Mesendoderm (in vitro differentiated cells): ENCODE measurements at regions not wholly inside any gene's neighbourhood (a gene's known extent, or its start where the extent isn't known, plus 50 kb on each side); places are given as distances from the start of the nearest gene placed in this dataset.
"Not testable (repeated sequence)": the region's sequence is repeated elsewhere in the genome, so short reads cannot be mapped to it uniquely, and the experiment has no call there.

Source experiments
- DNase-seq: peaks from one replicate; pipeline ENCODE4 v3.0.0; 2013
- H2AK5ac ChIP-seq: 2 replicates; pipeline ENCODE4 v1.6.1; 2013; ENCODE audit warnings: low read length, inconsistent platforms
- H2BK120ac ChIP-seq: 2 replicates; pipeline ENCODE4 v1.6.1; 2013; ENCODE audit warnings: low read depth, mild to moderate bottlenecking, low read length, moderate library complexity, mixed read lengths
- H2BK15ac ChIP-seq: replicated peaks from 2 replicates; pipeline ENCODE4 v1.6.1; 2013; ENCODE audit warnings: low read depth, mild to moderate bottlenecking, moderate library complexity
- H2BK5ac ChIP-seq: 2 replicates; pipeline ENCODE4 v1.6.1; 2013; ENCODE audit warnings: low read length, inconsistent platforms
- H3K18ac ChIP-seq: 2 replicates; pipeline ENCODE4 v1.6.1; 2013; ENCODE audit warnings: mild to moderate bottlenecking, low read length, mixed read lengths
- H3K23ac ChIP-seq: one replicate; pipeline ENCODE4 v1.6.1; 2013; ENCODE audit warnings: low read length
- H3K27ac ChIP-seq: 2 replicates; pipeline ENCODE4 v1.5.1; 2013; ENCODE audit warnings: low read depth, mild to moderate bottlenecking, inconsistent platforms, low read length, moderate library complexity
- H3K27me3 ChIP-seq: 2 replicates; pipeline ENCODE4 v1.6.1; 2013; ENCODE audit warnings: low read length, control low read depth, mild to moderate bottlenecking, inconsistent platforms; ENCODE audit not compliant: insufficient read depth, poor library complexity
- H3K36me3 ChIP-seq: 2 replicates; pipeline ENCODE4 v1.6.1; 2013; ENCODE audit warnings: low read length, inconsistent platforms; ENCODE audit not compliant: control insufficient read depth, insufficient read depth
- H3K4ac ChIP-seq: one replicate; pipeline ENCODE4 v1.6.1; 2013; ENCODE audit warnings: low read depth, mild to moderate bottlenecking, low read length, moderate library complexity
- H3K4me1 ChIP-seq: 2 replicates; pipeline ENCODE4 v1.6.1; 2013; ENCODE audit warnings: low read depth, low read length, inconsistent platforms; ENCODE audit not compliant: control insufficient read depth
- H3K4me2 ChIP-seq: 2 replicates; pipeline ENCODE4 v1.6.1; 2013; ENCODE audit warnings: low read length
- H3K4me3 ChIP-seq: 2 replicates; pipeline ENCODE4 v1.5.1; 2013; ENCODE audit warnings: mild to moderate bottlenecking, low read length
- H3K56ac ChIP-seq: one replicate; pipeline ENCODE4 v1.6.1; 2013; ENCODE audit warnings: low read length
- H3K79me1 ChIP-seq: 2 replicates; pipeline ENCODE4 v1.6.1; 2013; ENCODE audit warnings: low read length, inconsistent platforms
- H3K79me2 ChIP-seq: 2 replicates; pipeline ENCODE4 v1.6.1; 2013; ENCODE audit warnings: mild to moderate bottlenecking, low read length; ENCODE audit not compliant: control insufficient read depth, insufficient read depth
- H3K9ac ChIP-seq: 2 replicates; pipeline ENCODE4 v1.6.1; 2013; ENCODE audit warnings: low read length, inconsistent platforms
- H4K5ac ChIP-seq: one replicate; pipeline ENCODE4 v1.6.1; 2013; ENCODE audit warnings: low read length
- H4K8ac ChIP-seq: one replicate; pipeline ENCODE4 v1.6.1; 2013; ENCODE audit warnings: low read depth, mild to moderate bottlenecking, control low read depth, low read length, moderate library complexity
- WGBS: extraction: QIAGEN DNeasy Blood & Tissue Kit; methylation state at CpG from one replicate; pipeline ENCODE4 v1.1.7; 2013; ENCODE audit warnings: low lambda C conversion rate, missing lambda C conversion rate; ENCODE audit not compliant: insufficient coverage; ENCODE audit errors: extremely low coverage; 5-methylcytosine and 5-hydroxymethylcytosine counted together

DNA sequence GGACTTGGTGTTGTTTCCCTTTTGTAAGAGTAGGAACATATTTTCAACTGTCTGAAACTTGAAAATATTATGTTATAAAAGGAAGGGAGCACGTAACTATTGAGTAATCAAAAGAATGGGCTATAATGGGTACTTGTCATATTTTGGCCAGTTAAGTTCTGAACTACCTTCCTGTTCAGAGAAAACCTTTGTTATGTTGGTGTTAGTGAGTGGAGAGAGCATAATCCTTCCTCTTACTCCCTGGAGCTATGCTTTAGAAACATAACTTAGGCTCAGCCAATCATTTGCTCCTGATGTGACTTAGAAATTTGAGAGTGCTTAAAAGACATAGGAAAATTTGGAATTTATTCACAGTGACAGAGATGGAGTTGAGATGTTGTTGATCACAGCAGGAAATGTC, 482.5 kb upstream of the SPRY2 start:
- H3K23ac ChIP-seq, result no peak overlapping the region
- no peak overlapping the region for H3K56ac ChIP-seq
- H4K5ac ChIP-seq, result no peak overlapping the region
- H2BK5ac ChIP-seq, result no peak overlapping the region
- H2BK15ac ChIP-seq, result no peak overlapping the region
- no peak overlapping the region for H3K18ac ChIP-seq
- H3K4me2 ChIP-seq, result no peak overlapping the region
- no peak overlapping the region for H3K4me3 ChIP-seq
- H3K79me2 ChIP-seq, result no peaks in the 10 kb centered on the region
- no peak overlapping the region for H2BK120ac ChIP-seq
- no peak overlapping the region for H3K4ac ChIP-seq
- no peaks in the 10 kb centered on the region for H3K79me1 ChIP-seq
- H2AK5ac ChIP-seq, result no peak overlapping the region
- no peak for DNase-seq
- H4K8ac ChIP-seq, result no peak overlapping the region
- H3K9ac ChIP-seq, result no peak overlapping the region
- no peaks in the 10 kb centered on the region for H3K4me1 ChIP-seq
- no CpG with 5 or more reads among the region's 1 CpG for whole genome bisulfite sequencing
- H3K27ac ChIP-seq, result no peak overlapping the region
- no peaks in the 10 kb centered on the region for H3K27me3 ChIP-seq
- H3K36me3 ChIP-seq, result no peaks in the 10 kb centered on the region

DNA sequence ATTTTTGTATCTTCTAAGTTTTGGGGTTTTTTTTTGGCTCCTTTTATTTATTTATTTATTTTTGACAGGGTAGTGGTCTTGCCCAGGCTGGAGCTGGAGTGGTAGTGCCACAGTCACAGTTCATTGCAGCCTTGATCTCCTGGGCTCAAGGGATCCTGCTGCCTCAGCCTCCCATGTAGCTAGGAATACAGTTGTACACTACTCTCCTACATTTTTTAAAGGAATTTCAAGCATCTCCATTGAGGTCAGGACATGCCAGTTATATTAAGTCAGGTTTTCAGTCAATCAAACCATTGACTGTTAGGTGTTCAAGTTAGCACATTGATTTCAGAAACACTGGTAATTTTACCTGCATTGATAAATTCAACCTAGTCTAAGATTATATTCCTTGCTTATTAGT, 480.5 kb upstream of the SPRY2 start:
- Histone ChIP-seq H2AK5ac (no peak overlapping the region), H3K27me3 (no peaks in the 10 kb centered on the region), H3K4me2 (no peak overlapping the region), H3K18ac (no peak overlapping the region), H3K79me2 (no peaks in the 10 kb centered on the region), H3K4ac (no peak overlapping the region), H2BK120ac (no peak overlapping the region), H3K27ac (no peak overlapping the region), H3K23ac (no peak overlapping the region), H3K36me3 (no peaks in the 10 kb centered on the region), H3K4me1 (no peaks in the 10 kb centered on the region), H2BK15ac (no peak overlapping the region), H3K4me3 (no peak overlapping the region), H3K9ac (no peak overlapping the region), H4K5ac (no peak overlapping the region), H3K79me1 (no peaks in the 10 kb centered on the region), H4K8ac (no peak overlapping the region), H3K56ac (no peak overlapping the region), H2BK5ac (no peak overlapping the region)
- DNase-seq, result peak; percentile 3

DNA sequence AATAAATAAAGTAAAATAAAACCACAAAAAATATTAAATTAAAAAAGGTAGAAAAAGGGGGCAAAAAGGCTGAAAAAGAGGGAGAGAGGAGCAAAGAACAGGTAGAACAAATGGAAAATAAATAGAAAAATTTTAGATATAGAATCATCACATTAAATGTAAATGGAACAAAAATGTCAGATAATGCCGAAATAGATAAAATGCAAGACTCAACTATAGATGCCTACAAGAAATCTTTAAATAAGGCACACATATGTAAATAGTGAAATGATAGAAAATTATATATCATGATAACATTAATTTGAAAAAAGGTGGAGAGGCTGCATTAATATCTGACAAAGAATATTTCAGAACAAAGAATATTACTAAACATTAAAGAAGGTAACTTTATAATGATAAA, 477.1 kb upstream of the SPRY2 start:
- DNase-seq, result no peak
- WGBS, result no CpG with 5 or more reads among the region's 1 CpG
- Histone ChIP-seq H2AK5ac (no peak overlapping the region), H3K9ac (no peak overlapping the region), H3K4me2 (no peak overlapping the region), H3K4ac (no peak overlapping the region), H2BK5ac (no peak overlapping the region), H2BK15ac (no peak overlapping the region), H2BK120ac (no peak overlapping the region), H4K8ac (no peak overlapping the region), H3K56ac (no peak overlapping the region), H3K79me1 (no peaks in the 10 kb centered on the region), H3K4me3 (no peak overlapping the region), H3K79me2 (no peaks in the 10 kb centered on the region), H3K4me1 (no peaks in the 10 kb centered on the region), H3K18ac (no peak overlapping the region), H4K5ac (no peak overlapping the region), H3K27me3 (no peaks in the 10 kb centered on the region), H3K23ac (no peak overlapping the region), H3K27ac (no peak overlapping the region), H3K36me3 (no peaks in the 10 kb centered on the region)

DNA sequence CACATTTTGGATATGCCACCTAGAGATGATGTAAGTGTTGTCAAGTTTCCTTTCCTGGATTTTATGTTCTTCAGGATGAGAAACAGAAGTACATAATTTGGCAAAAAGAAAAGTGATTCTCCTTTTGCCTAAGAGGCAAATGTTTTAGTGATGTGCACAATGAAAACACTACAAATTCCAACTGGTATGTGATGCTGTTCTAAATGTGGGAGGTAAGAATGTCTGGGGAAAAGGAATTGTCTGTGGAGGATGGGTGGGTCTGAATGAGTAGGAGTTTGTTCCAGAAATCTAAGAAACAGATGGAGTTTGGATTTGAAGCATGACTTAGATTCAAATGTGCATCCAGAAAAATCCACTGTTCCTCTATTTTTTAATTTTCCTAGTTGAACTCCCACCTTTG, 473.6 kb upstream of the SPRY2 start:
- H3K27ac ChIP-seq, result no peak overlapping the region
- no peaks in the 10 kb centered on the region for H3K36me3 ChIP-seq
- no peak overlapping the region for H2AK5ac ChIP-seq
- H3K23ac ChIP-seq, result no peak overlapping the region
- no peak overlapping the region for H4K5ac ChIP-seq
- H3K9ac ChIP-seq, result no peak overlapping the region
- H3K4me1 ChIP-seq, result no peaks in the 10 kb centered on the region
- H4K8ac ChIP-seq, result no peak overlapping the region
- no peak overlapping the region for H3K4me3 ChIP-seq
- H2BK5ac ChIP-seq, result no peak overlapping the region
- no peak overlapping the region for H3K18ac ChIP-seq
- no peak overlapping the region for H3K4me2 ChIP-seq
- H3K79me1 ChIP-seq, result no peaks in the 10 kb centered on the region
- H3K56ac ChIP-seq, result no peak overlapping the region
- no peak overlapping the region for H2BK120ac ChIP-seq
- no peak overlapping the region for H2BK15ac ChIP-seq
- H3K4ac ChIP-seq, result no peak overlapping the region
- H3K27me3 ChIP-seq, result no peaks in the 10 kb centered on the region
- no peaks in the 10 kb centered on the region for H3K79me2 ChIP-seq
- DNase-seq, result no peak

DNA sequence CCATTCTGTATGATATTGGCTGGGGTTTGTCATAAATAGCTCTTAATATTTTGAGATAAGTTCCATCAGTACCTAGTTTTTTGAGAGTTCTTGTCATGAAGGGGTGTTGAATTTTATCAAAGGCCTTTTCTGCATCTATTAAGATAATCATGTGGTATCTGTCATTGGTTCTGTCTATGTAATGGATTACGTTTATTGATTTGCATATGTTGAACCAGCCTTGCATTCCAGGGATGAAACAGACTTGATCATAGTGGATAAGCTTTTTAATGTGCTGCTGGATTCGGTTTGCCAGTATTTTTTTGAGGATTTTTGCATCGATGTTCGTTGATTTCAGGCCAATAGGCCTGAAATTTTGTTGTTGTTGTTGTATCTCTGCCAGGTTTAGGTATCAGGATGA, 469.4 kb upstream of the SPRY2 start:
- not testable (repeated sequence) for H3K4ac ChIP-seq, DNase-seq, H2BK5ac ChIP-seq, H3K56ac ChIP-seq, H3K23ac ChIP-seq, H3K4me1 ChIP-seq, H2BK120ac ChIP-seq, H3K9ac ChIP-seq, H3K27me3 ChIP-seq, H3K4me2 ChIP-seq, H2BK15ac ChIP-seq, H3K27ac ChIP-seq, H2AK5ac ChIP-seq, H3K79me1 ChIP-seq, H3K18ac ChIP-seq, H3K36me3 ChIP-seq, H3K79me2 ChIP-seq, H4K8ac ChIP-seq, H4K5ac ChIP-seq, H3K4me3 ChIP-seq
- no CpG with 5 or more reads among the region's 4 CpGs for WGBS

DNA sequence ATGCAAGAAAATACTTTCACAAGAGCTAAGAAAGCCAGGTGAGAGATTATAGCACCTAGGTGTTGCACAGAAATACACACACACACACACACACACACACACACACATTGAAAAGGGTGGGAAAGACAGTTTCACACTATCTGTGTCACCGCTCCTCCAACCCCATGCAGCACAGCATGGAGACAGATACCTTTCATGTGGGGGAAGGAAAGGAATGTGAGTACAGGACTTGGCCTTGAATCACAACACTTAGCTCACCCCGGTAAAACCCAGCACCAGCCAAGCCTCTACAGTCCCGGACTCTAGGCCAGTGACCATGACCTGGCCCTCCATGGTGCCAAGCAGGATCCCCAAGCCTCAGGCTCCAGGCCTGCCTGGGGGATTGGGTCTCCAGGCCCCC, 462.0 kb upstream of the SPRY2 start:
- DNase-seq, result peak; percentile 85
- H2BK15ac ChIP-seq, result no peak overlapping the region
- H2AK5ac ChIP-seq, result no peak overlapping the region
- H2BK5ac ChIP-seq, result no peak overlapping the region
- no peak overlapping the region for H3K27ac ChIP-seq
- no peak overlapping the region for H3K4ac ChIP-seq
- H2BK120ac ChIP-seq, result no peak overlapping the region
- H3K79me1 ChIP-seq, result no peaks in the 10 kb centered on the region
- no peaks in the 10 kb centered on the region for H3K36me3 ChIP-seq
- no peak overlapping the region for H3K56ac ChIP-seq
- H3K4me2 ChIP-seq, result no peak overlapping the region
- no peak overlapping the region for H3K23ac ChIP-seq
- peaks cover 2% of the 10 kb centered on the region for H3K4me1 ChIP-seq
- WGBS, result no CpG with 5 or more reads among the region's 3 CpGs
- H3K27me3 ChIP-seq, result no peaks in the 10 kb centered on the region
- H4K8ac ChIP-seq, result no peak overlapping the region
- no peak overlapping the region for H3K18ac ChIP-seq
- H3K9ac ChIP-seq, result no peak overlapping the region
- H3K4me3 ChIP-seq, result no peak overlapping the region
- H4K5ac ChIP-seq, result no peak overlapping the region
- no peaks in the 10 kb centered on the region for H3K79me2 ChIP-seq
